ENCODE measurements at regions not wholly inside any gene's neighbourhood (a gene's known extent, or its start where the extent isn't known, plus 50 kb on each side); places are given as distances from the start of the nearest gene placed in this dataset.

DNA sequence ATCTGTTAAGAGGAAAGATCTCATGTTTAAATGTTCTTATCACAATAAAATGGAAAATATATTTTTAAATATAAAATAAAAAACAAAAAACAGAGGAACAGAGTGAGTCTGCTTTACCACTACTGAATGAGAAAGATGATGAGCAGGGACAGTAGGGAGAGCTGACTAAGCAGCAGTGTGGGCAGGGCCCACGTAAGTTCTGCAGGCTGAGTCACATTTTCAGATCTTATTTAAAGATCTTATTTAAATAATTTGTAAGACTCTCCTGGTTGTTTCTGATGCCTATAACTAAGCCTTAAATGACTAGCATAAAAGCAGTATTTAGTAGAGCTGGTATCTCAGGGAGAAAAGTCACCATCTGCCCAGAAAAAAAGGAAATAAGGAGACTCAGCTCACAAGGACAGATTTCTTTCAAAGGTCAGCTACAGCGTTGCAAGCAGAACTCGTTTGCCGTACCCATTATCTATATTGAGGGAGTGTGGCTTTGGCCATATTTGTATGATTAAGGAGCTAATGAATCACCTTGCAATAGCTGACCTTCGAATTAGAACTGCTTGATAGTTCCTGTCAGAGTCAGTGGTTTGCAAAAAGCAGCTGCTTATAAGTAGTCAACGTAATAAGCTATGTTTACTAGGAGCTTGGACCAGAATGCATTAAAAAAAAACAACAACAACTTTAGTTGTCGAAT is 322.1 kb upstream of the CHAC2 start:
- DNase-seq = peak; percentile 37

DNA sequence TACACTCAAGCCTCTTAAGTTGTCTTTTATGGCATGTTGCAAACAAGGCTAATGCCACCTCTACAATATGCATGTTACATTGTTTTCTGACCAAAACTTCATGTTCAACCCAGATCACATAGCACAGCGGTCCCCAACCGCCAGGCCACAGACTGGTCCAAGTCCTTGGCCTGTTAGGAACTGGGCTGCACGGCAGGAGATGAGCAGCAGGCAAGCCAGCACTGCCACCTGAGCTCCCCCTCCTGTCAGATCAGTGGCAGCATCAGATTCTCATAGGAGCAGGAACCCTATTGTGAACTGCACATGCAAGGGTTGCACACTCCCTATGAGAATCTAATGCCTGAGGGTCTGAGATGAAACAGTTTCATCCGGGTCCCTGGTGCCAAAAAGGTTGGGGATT is 324.8 kb upstream of the CHAC2 start:
- no peak for DNase-seq

DNA sequence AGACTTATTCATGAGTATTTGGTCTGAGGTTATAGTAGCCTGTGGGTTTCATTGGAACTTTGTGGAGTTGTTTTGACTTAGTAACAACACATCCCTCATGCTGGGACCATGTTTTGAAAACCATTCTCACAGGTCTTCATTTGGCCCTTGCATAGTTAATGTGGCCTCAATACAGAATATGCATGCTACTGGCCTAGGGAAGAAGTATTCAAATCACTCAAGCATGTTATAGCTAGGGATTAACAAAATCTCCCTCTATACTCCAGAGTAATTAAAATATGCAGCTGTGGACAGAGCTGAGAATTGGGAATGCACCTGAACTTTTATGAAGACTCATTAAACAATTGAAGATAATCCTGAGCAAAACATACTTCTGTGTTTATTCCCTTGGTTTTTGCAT is 325.5 kb upstream of the CHAC2 start:
- no peak for DNase-seq

DNA sequence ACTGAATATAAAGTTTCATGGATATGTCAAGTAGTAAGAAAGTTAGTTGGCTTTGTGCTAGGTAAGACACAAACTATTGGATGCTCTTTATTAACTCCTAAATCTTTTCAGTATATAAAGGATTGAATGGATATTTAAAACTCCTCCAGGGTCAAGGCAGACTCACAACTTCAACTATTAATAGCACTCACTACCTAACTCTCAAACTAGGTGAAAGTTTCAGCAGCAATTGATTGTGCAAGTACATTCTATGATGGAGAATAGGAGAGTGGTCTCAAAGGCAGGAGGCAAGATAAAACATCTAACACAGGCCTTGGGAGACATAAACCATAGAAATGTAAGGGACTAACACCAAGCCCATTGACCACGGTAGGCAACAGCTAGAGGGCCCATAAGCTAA is 328.9 kb upstream of the CHAC2 start:
- DNase-seq = no peak

DNA sequence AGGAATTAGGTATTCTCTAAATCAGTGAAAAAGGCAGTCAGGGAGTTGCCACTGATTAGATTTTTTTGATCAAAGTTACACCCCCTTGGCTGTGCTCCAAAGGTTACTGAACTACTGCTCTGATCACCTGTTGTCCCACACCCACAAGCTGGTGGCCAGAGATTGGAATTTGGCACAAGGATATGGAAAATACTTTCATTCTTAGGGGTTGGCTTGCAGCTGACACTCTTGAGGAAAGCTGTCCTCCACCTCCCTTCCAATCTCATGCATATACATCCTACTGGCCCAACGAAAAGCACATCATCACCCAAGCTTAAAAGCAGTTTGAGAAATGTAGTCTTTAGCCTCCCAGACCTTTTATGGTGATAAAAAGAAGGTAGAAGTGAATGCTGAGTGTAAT is 329.5 kb upstream of the CHAC2 start:
- no peak for DNase-seq

DNA sequence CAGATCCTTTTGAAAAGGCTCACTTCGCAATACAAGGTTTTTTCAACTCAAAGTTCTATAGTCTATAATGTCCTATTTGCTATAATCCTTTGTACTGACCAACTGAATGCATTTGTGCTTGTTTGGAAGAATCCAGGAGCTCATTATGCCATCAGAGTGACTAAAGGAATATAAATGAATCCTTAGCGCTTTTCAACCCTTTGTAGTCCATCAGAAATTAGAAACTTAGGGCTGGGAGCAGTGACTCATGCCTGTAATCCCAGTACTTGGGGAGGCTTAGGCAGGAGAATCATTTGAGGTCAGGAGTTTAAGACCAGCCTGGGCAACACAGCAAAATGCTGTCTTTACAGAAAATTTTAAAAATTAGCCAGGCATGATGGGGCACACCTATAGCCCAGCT is 330.2 kb upstream of the CHAC2 start:
- no peak for DNase-seq

DNA sequence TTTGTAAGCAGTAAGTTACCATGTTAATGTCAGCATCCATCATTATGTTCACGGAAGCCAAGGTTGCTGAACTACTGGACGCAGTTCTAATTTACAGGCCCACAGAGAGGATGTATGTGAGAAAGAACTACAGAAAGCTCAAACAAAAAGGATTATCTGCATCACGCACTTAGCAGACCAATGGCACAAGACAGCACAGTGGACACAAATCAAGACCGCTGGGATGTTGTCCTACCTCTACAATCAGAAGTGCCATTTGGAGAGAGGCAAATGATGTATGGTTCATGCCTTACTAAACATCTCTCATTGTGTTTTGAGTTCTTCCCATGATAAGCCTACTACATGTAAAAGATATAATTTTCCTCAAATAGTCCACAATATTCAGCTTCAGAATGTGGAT is 330.7 kb upstream of the CHAC2 start:
- no peak for DNase-seq

DNA sequence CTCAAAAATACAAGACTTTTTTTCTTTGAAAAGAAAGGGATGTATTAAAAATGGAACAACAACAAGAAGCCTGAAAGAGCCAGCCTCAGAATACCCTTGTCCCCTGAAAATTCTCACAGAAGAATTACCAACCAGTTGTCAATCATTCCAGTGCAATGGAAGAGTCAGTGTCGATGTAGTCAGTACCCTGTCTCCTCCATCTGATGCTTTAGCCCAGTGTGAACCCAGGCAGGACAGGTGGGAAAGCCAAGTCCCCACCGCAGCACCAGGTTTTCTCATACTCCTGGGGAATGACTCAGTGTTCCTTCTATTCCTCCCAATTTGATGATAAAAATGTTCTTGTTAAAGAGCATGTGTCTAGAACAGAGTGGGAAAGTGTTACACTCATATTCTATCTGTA is 332.0 kb upstream of the CHAC2 start:
- DNase-seq = no peak

DNA sequence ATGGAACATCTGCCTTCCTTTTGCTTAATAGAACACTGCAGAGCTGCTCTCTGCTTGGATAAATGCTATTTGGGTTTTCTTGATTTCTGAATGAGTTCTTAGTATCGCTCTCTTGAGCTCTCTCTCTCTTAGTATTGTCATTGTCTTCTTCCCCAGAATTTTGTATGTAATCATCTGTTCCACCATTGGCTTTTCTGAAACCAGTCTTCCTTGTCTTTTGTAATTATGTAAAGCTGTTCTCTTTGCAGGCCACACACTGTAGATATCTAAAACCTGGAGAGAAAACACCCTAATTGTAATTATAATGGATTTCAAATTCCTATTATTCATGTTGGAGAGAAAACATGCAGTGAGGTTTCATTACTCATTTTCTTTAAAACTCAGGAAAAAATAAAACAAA is 333.1 kb upstream of the CHAC2 start:
- DNase-seq = no peak

DNA sequence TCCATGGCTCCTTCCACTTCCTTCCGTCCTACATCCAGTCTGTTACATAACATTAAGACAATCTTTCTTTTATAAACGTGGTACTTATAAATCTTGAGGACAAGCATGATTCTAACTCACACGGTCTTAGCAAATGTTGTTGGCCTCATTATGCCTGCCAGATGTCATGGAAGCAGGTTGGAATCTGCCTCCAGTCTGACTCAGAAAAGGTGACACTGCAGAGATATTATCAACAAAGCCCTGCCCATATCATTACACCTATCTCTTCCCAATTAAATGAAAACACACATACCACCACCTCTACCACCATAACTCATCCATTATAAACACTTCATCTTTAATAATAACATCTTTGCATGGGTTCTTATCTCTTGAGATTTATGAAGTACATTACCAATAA is 334.7 kb upstream of the CHAC2 start:
- DNase-seq = no peak

DNA sequence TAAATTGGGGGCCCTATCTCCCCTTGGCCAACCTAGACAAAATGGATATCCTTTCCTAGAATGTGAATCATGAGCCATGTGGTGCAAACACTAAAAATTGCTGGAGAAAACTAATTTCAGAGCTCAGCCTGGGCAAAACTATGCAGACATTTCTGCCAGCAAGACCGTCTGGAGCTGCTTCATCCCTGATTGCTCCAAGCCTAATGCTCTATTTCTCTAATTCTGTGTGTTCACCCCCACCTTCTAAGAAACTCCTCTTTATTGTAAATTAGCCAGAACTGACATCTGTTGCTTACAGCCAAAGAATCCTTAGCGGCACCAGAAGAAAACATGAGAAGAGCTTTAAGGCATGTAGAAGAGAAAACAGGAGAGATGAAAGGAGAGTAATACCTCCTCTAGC is 337.7 kb upstream of the CHAC2 start:
- peak; percentile 25 for DNase-seq

DNA sequence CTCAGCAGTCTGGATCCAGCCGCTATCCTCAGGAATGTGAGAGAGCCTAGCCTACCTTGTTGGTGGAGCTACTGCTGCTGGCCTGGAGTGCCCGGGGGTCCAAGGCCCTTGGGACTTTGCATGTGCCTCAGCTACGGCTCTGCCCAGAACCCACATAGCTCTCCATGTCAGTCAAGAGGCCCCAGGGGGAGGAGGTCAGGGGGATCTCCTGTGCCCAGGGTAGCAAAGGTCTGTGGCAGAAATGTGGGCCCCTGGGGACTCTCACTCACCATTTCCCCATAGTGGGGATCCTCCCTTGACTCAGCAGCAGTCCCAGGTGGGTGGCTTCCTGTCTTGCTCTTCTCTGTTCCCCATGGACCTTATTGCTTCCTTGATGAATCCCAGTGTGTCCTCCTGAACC is 342.7 kb upstream of the CHAC2 start:
- no peak for DNase-seq

DNA sequence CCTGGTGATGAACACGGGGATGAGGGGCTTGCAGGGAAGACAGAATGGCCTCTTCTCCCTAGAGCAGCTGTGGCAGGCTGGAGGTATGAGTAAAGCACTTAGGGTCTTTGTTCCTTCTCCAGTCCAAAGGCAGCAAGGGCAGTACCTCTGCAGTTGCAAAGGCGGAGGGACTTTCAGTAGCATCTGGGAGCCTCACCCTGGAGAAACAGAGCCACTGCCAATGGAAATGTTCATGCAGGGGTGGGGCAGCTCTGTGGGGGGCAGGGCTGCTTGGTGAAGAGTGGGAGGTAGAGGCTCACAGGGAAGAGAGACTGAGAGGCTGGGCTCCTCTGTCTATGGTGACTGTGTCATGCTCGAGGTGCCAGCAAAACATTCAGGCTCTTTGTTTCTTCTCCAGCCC is 344.1 kb upstream of the CHAC2 start:
- no peak for DNase-seq

DNA sequence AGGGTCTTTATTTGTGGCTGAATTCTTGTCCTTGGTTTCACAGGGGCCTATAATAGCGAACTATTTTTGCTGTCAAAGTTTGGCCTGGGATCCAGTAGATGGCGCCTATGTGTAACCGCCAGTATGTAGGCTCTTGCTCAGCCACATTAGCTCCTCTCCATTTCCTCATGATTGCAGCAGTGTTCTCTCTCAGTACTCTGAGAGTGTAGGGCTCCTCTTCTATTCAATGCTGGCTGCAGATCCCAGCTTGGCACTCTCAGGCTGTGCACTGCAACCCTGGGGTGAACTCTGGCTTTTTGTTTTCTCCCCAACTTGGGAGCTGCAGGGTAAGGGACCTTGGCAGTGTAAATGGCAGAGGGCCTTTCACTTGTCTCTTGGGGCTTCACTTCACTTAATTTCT is 344.6 kb upstream of the CHAC2 start:
- peak; percentile 67 for DNase-seq

DNA sequence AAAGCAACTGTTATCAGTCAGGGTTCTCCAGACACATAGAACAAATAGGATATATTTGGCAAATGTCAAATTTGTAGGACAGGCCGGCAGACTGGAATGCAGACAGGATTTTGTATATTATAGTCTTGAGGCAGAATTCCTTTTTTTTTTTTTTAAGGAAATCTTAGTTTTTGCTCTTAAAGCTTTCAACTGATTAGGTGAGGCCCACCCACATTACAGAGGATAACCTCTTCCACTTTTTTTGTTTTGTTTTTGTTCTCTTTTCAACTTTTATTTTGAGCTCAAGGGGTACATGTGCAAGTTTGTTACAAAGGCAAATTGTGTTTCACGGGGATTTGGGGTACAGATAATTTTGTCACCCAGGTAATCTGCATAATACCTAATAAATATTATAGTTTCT is 350.2 kb upstream of the CHAC2 start:
- no peak for DNase-seq

DNA sequence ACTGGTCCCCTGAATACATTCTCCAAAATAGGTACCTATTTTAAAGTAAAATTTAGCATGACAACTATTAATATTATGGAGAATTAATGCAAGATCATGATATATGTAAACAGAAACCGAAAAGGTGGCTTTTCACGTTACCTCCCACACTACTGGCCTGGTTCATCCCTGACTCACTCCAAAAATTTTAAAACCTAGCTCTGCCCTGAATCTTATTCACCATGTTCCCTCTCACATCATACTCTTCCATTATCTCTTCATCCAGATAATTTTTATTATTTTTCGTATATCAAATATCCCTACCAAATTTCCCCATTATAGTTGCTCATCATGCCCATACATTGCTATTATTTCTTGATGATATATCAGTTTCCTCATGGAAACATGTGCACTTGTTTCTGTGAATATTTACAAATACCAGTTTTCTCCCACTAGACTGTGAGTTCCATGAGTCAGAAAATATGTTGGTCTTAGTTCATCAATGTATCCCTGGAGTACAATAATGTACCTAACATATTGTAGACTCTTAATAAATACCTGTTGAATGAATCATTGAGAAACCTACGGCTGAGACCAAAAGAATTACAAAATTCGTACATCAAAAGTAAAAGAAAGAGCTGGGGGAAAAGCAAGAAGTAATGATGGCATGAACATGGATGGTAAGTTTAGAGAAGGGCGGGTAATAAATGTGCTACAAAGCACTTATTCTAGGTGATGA is 360.1 kb upstream of the CHAC2 start:
- DNase-seq = peak; percentile 40

DNA sequence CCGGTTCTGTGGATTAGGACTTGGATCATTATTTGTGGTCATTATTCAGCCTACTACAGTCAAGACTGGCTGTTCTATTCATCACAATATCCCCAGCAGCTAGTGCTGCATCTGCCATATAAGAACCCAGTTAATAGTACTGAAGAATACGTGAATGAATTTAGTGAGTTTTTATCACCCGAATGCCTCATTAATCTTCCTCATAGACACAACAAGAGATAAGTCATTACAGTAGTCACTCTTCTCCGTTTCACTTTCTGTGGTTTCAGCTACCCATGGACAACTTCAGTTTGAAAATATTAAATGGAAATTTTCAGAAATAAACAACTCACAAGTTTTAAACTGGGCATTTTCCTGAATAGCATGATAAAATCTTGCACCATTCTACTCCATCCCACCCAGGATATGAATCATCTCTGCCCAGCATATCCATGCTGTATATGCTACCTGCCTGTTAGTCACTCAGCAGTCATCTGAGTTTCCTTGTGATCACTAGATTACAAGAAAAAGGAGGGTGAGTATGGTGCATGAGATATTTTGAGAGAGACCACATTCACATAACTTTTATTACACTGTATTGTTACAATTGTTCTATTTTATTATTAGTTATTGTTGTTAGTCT is 363.7 kb upstream of the CHAC2 start:
- peak; percentile 64 for DNase-seq

DNA sequence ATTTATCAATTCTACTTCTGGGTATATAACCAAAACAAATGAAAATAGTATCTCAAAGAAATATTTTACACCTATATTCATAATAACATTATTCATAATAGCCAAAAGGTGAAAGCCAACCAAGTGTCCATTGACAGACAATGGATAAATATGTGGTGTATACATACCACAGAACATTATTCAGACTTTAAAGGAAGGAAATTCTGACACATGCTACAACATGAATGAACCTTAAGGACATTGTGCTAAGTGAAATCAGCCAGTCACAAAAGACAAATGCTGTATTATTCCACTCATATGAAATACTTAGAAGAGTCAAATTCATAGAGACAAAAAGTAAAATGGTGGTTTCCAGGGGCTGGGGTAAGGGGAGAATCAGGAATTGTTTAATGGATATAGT is 370.5 kb upstream of the CHAC2 start:
- DNase-seq = no peak

DNA sequence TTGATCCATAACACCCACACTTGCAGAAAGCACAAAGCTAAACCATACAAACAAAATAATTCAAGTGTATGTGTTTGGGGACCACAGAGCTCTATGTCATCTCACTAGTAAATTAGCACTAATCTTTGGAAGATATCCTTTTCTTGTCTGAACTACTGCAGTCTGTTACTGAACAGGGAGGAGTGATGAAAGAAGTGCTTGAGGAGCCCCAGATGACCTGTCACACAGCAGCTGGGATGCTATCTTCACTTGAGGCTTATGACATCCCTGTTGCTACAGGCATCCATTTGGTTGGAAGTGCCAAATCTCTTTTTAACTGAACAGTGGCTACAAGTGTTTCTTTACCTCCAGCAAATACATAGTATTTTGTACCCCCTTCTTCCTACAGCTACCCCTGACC is 386.3 kb upstream of the CHAC2 start:
- no peak for DNase-seq

DNA sequence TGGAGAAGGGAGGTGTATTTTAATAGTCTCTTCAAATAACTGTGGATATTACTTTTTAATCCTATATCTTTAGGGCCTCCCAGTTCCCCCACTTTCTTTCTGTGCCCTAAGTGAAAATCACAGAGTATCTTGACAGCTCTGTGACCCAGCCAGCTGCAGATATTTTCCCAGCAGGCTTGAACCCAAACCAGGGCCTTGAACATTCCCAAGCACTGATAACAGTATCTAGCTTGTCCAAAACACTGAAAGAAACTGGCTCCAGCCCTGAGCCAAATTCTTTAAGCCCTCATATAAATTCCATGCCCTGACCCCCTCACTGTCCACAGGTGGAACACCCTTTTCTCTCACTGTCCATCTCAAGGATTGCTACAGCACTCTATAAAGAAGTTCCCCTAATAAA is 388.1 kb upstream of the CHAC2 start:
- DNase-seq = no peak

DNA sequence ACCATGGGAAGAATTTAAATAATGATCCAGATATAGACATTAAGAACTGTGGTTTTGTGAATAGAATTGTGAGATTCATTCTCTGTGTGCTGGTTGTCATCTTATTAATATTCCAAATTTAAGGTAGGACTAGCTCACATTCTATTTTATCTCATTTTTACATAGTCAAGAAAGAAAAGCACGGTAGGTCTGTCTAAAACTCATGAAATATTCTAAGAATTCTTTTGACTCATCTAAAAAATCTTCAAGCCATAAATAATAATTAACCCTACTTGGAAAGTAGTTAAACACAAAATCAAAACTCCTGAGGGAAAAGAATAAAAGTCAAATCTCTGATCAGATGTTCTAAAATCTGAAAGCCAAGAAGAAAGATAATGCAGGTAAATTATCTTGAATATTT is 388.8 kb upstream of the CHAC2 start:
- DNase-seq = peak; percentile 9

DNA sequence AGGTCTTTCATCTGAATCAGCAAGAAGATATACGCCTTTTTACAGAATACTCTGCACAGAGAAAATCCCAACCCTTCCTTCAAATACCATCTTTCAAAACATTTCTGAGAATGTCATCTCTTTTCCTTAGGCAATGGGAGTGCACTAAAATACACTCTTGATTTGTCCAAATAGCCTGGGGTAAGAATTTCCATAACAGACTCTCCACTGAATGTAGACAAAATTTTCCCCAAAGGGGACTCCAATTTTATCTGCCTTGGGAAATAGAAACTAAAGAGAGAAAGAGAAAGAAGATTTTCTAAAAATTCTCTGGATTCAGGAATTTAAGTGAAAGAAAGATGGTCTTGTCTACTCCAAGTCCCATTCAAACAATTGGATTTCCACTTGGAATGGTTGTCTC is 394.5 kb upstream of the CHAC2 start:
- no peak for DNase-seq

DNA sequence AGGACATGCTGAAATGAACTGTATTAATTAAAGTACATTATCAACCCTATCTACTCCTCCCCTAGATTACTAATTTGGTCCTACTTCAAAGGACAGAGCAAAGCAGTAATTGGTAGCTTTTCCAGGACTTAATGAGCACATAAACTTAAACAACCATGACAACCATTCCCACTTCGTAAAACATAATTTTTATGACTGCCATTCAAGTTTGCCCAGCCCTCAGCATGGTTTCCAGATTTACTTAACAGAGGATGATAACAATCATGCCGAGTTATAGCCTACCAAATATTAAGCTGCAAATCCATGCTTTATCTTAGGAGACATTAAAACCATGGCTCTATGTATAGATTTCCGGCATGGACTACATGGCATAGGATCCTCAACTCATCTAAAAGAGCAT is 401.1 kb upstream of the CHAC2 start:
- DNase-seq = no peak

DNA sequence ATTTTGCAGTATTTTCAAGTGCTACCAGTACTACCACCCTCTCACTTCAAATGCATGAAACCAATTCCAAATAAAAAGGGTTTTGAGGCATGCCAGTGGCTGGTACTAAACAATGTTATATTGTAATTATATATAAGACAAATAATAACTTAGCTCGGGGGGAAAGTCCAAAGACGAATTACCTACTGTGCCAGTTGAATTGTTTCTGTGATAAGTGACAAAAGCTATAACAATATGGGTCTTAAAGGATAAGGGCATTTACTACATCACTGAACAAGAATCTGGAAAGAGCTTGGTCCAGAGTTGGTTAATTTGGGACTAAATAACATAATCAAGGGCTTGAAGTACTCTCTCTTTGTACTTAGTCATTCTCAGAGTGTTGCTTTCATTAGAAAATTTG is 404.7 kb upstream of the CHAC2 start:
- no peak for DNase-seq
